ENCODE measurements at regions not wholly inside any gene's neighbourhood (a gene's known extent, or its start where the extent isn't known, plus 50 kb on each side); places are given as distances from the start of the nearest gene placed in this dataset.

- TF ChIP-seq ZFP91 (CRISPR knock-in tag; IDR thresholded peaks at IDR 0.05) (no peak), XRCC5 (IDR thresholded peaks at IDR 0.05; ENCODE audit: low read depth, low read length) (no peak), BACH1 (tag; IDR thresholded peaks at IDR 0.05) (no peak), HNRNPH1 (optimal IDR thresholded peaks at IDR 0.05; ENCODE audit: low read depth, low read length) (no peak), EP300 (IDR thresholded peaks at IDR 0.05; ENCODE audit: low read length) (no peak)
These were observed 255.2 kb downstream of the TMEM167A start (continued) for GRCh38 chr5:82821846-82822633.

- no peaks in the 10 kb centered on the region for H3K9me1 ChIP-seq (ENCODE audit: control insufficient read depth, insufficient read depth, low read length)
- no peaks in the 10 kb centered on the region for H4K20me1 ChIP-seq (replicated peaks; ENCODE audit: control insufficient read depth, insufficient read depth, low read length)
- TF ChIP-seq ZNF785 (CRISPR knock-in tag; IDR thresholded peaks at IDR 0.05) (no peak), GTF2F1 (IDR thresholded peaks at IDR 0.05; ENCODE audit: low read depth, low read length) (no peak), DPF2 (IDR thresholded peaks at IDR 0.05) (no peak), MEF2D (tag; conservative IDR thresholded peaks at IDR 0.05; ENCODE audit: low read depth) (no peak)
- no peaks in the 10 kb centered on the region for H3K27me3 ChIP-seq (ENCODE audit: control insufficient read depth in 2 of 2, insufficient read depth in 2 of 2, low read length in 2 of 2)
- H3K9me3 ChIP-seq (replicated peaks; ENCODE audit: control insufficient read depth, insufficient read depth, low read depth, low read length): no peaks in the 10 kb centered on the region
- H3K79me2 ChIP-seq (ENCODE audit: control insufficient read depth, insufficient read depth, low read length): no peaks in the 10 kb centered on the region
- ChIA-PET CTCF (ENCODE audit: low intra/inter-chr PET ratio) (no interaction called here), POLR2A (interaction anchor here (0.6 kb wide), 1 partner anchor 505 kb away, joined by 3 read pairs; no protein-coding TSS in a partner anchor)
- H3K4me3 ChIP-seq: no peak overlapping the region
- no TSS peak for BruUV-seq (replicated peaks)
- WGBS (ENCODE audit: insufficient coverage, low coverage, missing lambda C conversion rate): 4% methylated on average over 10 of the region's 10 CpGs
- H3K4me1 ChIP-seq (replicated peaks in 1 of 2; ENCODE audit: control insufficient read depth in 2 of 2, insufficient read depth in 2 of 2, low read length in 2 of 2): no peaks in the 10 kb centered on the region
- intact Hi-C loops (cut with micrococcal nuclease) (no loop called here), in situ Hi-C loops (cut with MboI) (no loop called here)
- DNase-seq (ENCODE audit: extremely low read depth in 1 of 4, low spot score in 3 of 4) (no peak), ATAC-seq (no peak), FAIRE-seq (no peak)
- no peak overlapping the region for H3K4me2 ChIP-seq (ENCODE audit: insufficient read depth, low read length)
- no peaks in the 10 kb centered on the region for H3K36me3 ChIP-seq (ENCODE audit: control insufficient read depth, insufficient read depth, low read length)
- H3K27ac ChIP-seq (ENCODE audit: extremely low read depth, low read depth, low read length): no peak overlapping the region
- H2AFZ ChIP-seq (ENCODE audit: low read depth, low read length): no peak overlapping the region
- H3K9ac ChIP-seq (ENCODE audit: insufficient read depth in 1 of 2, low read depth in 2 of 2, low read length in 2 of 2): no peak overlapping the region
These were observed 256.0 kb downstream of the TMEM167A start for GRCh38 chr5:82820961-82821845.
